Skeletal muscle cell (primary cell): ENCODE measurements at regions not wholly inside any gene's neighbourhood (a gene's known extent, or its start where the extent isn't known, plus 50 kb on each side); places are given as distances from the start of the nearest gene placed in this dataset.

Experiments
- DNase-seq: peaks from one replicate; pipeline ENCODE4 v3.0.0-alpha.2; 2010; ENCODE audit warnings: low read depth
- H3K4me3 ChIP-seq: 2 replicates; pipeline ENCODE4 v1.5.1; 2011; ENCODE audit warnings: low read depth, mild to moderate bottlenecking, control low read depth, low read length, moderate library complexity

DNA sequence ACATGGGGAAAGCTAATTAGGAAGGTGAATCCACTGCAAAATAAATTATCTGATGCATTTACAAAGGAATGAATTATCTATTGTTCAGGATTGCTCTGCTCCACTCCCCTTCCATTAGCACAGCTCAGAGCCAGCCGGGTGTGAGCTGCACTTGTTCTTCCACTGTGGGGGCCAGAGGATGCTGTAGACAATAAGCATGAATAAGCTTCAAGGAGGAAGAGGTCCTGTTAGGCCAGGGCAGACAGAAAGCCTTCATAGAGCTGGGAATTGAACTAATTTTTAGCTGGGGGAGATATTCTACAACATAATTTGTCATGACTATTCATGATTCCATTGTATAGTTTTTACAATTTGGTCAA is 137.6 kb upstream of the MAX start:
- no peak overlapping the region for H3K4me3 ChIP-seq
- no peak for DNase-seq

DNA sequence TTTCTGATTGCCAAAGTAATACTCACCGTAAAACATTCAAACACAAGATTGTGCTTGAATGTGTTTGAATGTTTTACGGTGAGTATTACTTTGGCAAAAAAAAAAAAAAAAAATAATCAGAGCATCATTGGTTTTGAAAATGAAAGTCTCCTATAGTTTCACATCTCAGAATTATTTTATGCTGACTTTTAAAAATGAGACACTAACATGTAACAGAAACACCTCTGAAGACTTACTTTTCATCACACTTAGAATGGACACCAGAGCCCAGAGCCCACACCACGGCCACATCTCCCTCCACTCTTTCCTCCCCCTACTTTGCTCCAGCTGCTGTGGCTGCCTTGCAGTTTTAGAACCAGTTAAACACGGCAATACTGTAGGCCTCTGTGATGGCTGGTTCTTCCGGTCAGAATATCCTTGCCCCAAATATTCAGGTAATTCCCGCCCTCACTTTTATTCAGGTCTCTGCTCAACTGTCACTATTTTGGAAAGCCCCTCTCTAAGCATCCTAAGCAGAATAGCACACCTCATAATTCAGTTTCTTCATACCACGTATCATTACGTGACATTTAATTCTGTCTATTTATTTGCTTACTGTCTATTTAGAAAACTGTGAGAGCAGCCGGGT is 138.9 kb upstream of the MAX start:
- no peak for DNase-seq
- no peak overlapping the region for H3K4me3 ChIP-seq

DNA sequence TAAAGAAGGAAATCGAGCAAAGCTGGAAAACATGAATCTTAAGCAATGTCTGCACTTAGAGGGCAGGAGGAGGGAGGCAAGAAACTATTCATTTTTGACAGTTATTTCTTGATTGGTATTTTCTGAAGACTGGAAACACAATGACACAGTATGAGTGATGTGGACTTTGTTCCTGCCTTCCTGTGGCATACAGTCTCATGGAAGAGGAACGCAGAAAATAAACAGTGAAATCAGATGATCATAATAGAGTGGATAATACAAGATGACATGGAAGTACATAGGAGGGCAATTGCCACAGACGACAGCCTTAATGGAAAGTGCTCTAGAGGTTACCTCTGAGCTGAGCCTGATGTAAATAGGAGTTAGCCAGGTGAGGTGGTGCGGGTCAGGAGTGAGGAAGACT is 140.4 kb upstream of the MAX start:
- DNase-seq, result no peak
- no peak overlapping the region for H3K4me3 ChIP-seq

- no peak for DNase-seq
- H3K4me3 ChIP-seq, result no peak overlapping the region
Measured at GRCh38 chr14:65243766-65244442, 141.6 kb upstream of the MAX start.

- DNase-seq, result no peak
- H3K4me3 ChIP-seq, result no peak overlapping the region
Measured at GRCh38 chr14:65249471-65250161, 147.3 kb upstream of the MAX start.

GRCh38 chr14:65250162-65250495 is 147.8 kb upstream of the MAX start:
- no peak for DNase-seq
- H3K4me3 ChIP-seq, result no peak overlapping the region

DNA sequence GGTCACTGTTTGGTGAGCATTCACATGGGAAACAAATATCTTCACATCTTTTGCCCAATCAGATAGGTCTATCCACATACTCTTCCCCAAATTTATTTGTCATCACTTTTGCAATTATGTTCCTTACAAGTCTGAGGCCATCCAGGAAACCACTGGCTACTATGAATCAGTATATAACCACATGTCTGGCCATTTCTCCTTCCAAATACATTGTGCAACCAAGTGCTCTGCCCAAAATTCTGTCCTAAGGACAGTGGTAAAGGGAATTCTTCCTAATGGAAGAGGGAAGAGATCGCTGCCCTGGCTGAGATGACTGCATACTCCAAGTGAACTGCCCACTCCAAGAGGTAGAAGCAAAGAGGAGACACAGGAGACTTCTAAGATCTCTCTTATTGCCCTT is 148.9 kb upstream of the MAX start:
- DNase-seq, result peak; percentile 97

GRCh38 chr14:65252482-65253255 is 150.4 kb upstream of the MAX start:
- H3K4me3 ChIP-seq, result no peak overlapping the region
- DNase-seq, result no peak

More for the DNA sequence above, 148.9 kb upstream of the MAX start:
- no peak overlapping the region for H3K4me3 ChIP-seq

DNA sequence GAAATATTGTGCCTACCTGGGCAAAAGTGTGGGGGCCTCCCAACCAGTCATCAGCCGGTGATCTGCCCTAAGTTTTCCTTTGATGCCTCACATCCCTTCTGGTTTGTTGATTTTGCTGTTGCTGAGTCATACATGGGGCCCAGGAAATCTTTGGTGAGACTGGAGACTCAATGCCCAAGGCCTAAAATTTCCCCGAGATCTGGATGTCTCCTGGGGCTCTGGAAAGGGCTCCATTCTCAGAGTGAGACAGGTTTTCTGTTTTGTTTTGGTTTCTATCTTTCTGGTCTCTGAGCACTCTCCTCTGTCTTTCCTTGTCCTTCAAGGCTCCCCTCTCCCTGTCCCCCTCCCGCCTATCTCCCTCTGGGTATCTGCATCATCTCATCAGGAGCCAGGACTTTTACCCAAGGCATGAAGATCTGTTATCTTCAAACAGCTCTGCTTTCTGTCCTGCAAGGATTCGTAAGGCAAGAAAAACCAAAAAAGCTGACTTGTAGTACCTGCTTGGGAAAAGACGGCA is 152.8 kb upstream of the MAX start:
- no peak for DNase-seq
- H3K4me3 ChIP-seq, result no peak overlapping the region

- DNase-seq, result no peak
- H3K4me3 ChIP-seq, result no peak overlapping the region
Measured at GRCh38 chr14:65255583-65256461, 153.5 kb upstream of the MAX start.

DNA sequence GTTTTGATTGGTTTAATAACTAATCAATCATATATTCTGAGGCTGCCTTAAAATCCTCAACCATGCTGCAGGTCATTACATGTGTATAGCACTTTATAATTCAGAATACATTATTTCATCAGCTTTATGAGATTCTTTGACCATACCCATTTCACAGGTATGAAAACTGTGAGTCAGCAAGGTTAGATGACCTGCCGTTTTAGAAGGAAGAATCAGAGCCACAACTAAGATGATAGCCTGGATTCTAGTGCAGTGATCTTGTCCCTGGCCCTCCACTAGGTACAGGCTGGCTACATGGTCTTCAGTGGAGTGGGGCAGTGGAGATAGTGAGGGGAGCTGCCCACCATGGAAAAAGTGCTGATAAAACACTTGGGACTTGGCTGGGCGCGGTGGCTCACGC is 154.4 kb upstream of the MAX start:
- DNase-seq, result no peak
- no peak overlapping the region for H3K4me3 ChIP-seq

DNA sequence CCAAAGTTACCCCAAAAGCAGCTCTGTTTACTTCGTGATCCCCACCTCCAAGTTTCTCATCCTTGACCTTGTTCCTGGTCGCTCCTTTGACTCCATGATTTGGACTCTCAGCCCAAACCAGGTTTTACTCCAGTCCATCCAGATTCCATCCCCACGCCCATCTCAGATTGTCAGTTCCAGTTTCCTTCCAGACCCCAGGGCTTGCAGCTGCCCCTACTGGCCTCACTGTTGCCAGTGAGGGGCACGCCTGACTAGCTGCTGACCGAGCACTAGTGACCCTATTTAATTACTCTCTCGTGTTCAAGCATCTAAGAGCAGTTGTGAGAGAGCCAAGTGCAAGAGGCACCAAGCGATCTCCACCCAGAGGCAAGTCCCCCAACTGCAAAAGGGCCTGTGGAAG is 155.1 kb upstream of the FUT8 start:
- H3K4me3 ChIP-seq, result no peak overlapping the region
- no peak for DNase-seq

DNA sequence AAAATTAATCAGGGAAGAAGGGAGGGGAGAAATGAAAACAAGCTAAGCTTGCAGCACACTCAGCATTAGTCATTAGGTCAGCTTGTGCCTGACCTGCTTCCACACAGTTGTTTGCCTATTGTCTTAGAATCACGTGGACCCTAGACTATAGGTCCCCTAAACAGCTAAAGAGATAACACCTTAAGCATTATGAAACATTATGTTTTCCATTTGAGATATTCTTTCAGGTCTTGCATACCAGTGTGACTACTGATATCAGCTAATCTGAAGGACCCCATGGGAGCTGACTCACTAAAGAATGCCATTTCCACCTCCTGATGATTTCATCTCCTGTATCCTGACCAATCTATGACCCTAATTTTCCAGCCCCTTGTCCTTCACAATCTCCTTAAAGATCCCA is 154.1 kb upstream of the FUT8 start:
- peak; percentile 54 for DNase-seq
- no peak overlapping the region for H3K4me3 ChIP-seq

DNA sequence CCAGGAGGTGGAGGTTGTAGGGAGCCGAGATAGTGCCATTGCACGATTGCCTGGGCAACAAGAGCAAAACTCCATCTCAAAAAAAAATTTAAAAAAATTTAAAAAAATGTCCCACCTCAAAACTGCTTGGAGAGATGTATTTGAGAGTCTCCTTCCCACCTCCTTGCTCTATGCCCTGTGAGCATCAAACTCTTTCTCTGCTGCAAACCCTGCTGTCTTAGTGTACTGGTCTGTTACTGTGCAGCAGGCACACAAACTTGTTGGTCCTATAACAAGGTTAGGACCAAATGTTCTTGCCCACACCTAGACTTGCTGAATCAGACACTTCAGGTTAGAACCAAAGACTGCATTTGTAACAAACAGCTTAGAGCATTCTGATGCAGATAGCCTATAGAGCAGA is 153.5 kb upstream of the FUT8 start:
- no peak for DNase-seq
- H3K4me3 ChIP-seq, result no peak overlapping the region

DNA sequence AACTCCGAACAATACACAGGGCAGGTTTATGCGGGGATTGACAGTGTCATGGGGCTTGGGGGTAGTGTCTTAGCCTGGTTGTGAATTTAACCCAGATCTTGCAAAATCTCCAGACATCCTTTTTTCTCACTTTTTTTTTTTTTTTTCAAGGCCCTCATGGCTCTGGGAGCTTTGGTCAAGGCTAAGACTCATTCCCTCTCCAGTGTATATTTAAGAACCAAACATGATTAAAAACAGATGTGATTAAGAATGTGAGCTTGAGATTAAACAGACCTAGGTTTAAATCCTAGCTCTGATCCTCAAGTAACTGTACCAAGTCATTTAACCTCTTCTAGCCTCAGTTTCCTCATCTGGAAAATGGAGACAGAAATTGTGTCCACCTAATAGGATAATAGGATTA is 151.7 kb upstream of the FUT8 start:
- peak; percentile 43 for DNase-seq
- H3K4me3 ChIP-seq, result no peak overlapping the region

GRCh38 chr14:65261425-65261920 is 151.1 kb upstream of the FUT8 start:
- no peak overlapping the region for H3K4me3 ChIP-seq
- no peak for DNase-seq

DNA sequence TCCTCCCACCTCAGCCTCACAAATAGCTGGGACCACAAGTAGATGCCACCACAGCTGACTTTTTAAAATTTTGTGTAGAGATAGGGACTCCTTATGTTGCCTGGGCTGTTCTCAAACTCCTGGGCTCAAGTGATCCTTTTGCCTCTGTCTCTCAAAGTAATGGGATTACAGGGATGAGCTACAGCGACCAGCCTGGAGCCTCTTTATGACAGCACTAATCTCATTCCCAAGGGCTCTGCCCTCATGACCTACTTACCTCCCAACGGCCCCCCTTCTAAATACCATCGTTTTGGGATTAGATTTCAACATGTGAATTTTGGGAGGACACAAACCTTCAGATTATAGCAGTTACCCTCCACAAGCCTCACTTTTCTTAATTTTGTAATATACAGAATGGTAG is 150.6 kb upstream of the FUT8 start:
- no peak for DNase-seq
- no peak overlapping the region for H3K4me3 ChIP-seq

- H3K4me3 ChIP-seq, result no peak overlapping the region
- DNase-seq, result no peak
Measured at GRCh38 chr14:65263177-65263788, 149.2 kb upstream of the FUT8 start.

- no peak overlapping the region for H3K4me3 ChIP-seq
- no peak for DNase-seq
Measured at GRCh38 chr14:65267856-65268255, 144.7 kb upstream of the FUT8 start.
